Hippocampal formation (tissue), 2 donors: ENCODE measurements at regions not wholly inside any gene's neighbourhood (a gene's known extent, or its start where the extent isn't known, plus 50 kb on each side); places are given as distances from the start of the nearest gene placed in this dataset.
"Not testable (repeated sequence)": the region's sequence is repeated elsewhere in the genome, so short reads cannot be mapped to it uniquely, and the experiment has no call there.

Experiments
- DNase-seq, 2 donors: peaks; one replicate each; lab custom pipeline; 2025; lab: John Stamatoyannopoulos, UW

- DNase-seq, result no peak
Measured at GRCh38 chr5:144659634-144660227, 489.1 kb downstream of the KCTD16 start.

GRCh38 chr5:144644317-144644716 lies 473.6 kb downstream of the KCTD16 start:
- DNase-seq, result no peak

- no peak for DNase-seq
Measured at GRCh38 chr5:144638787-144639186, 468.1 kb downstream of the KCTD16 start.

GRCh38 chr5:144634138-144634537 lies 463.5 kb downstream of the KCTD16 start:
- DNase-seq, result no peak

- DNase-seq, result no peak
Measured at GRCh38 chr5:144598451-144599068, 427.9 kb downstream of the KCTD16 start.

GRCh38 chr5:144596517-144596916 lies 425.8 kb downstream of the KCTD16 start:
- no peak for DNase-seq

GRCh38 chr5:144594919-144595318 lies 424.2 kb downstream of the KCTD16 start:
- no peak for DNase-seq

- not testable (repeated sequence) for DNase-seq
Measured at GRCh38 chr5:144594234-144594633, 423.6 kb downstream of the KCTD16 start.

- DNase-seq, result no peak
Measured at GRCh38 chr5:144585681-144586080, 415.0 kb downstream of the KCTD16 start.

GRCh38 chr5:144583541-144584449 lies 413.1 kb downstream of the KCTD16 start:
- no peak for DNase-seq

- DNase-seq, result no peak
Measured at GRCh38 chr5:144582066-144582465, 411.4 kb downstream of the KCTD16 start.

- DNase-seq, result no peak
Measured at GRCh38 chr5:144581044-144581443, 410.4 kb downstream of the KCTD16 start.

- DNase-seq, result peak in 1 of 2 donors; percentile 35
Measured at GRCh38 chr5:144577676-144578075, 407.0 kb downstream of the KCTD16 start.

GRCh38 chr5:144575736-144576135 lies 405.1 kb downstream of the KCTD16 start:
- DNase-seq, result no peak

GRCh38 chr5:144567421-144567780 lies 396.7 kb downstream of the KCTD16 start:
- DNase-seq, result no peak

- DNase-seq, result no peak
Measured at GRCh38 chr5:144566747-144567420, 396.2 kb downstream of the KCTD16 start.

GRCh38 chr5:144549580-144549979 lies 378.9 kb downstream of the KCTD16 start:
- no peak for DNase-seq

- DNase-seq, result no peak
Measured at GRCh38 chr5:144548936-144549335, 378.3 kb downstream of the KCTD16 start.

- no peak for DNase-seq
Measured at GRCh38 chr5:144547098-144547499, 376.4 kb downstream of the KCTD16 start.

- no peak for DNase-seq
Measured at GRCh38 chr5:144538845-144539244, 368.2 kb downstream of the KCTD16 start.
